ENCODE measurements at regions not wholly inside any gene's neighbourhood (a gene's known extent, or its start where the extent isn't known, plus 50 kb on each side); places are given as distances from the start of the nearest gene placed in this dataset.

DNA sequence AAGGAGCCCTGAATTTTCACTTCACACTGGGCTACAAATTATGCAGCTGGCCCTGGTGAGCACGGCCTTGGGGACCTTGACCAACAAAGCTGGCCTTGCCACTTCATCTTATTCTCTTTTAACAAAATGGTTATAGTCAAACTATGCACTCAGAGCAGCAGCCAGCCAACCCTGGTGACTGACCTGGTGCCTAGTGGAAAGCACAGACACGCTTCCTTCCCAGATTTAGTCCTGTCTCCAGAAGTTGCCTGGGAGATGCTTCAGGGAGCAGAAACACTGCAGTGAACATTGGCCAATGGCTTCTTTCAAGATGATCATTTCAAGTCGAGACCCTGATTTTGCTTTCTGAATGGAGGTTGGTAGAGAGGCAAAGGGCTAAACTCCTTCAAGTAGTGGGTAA, 249.3 kb downstream of the SIPA1L2 start:
- TF ChIP-seq, protein P1, sequence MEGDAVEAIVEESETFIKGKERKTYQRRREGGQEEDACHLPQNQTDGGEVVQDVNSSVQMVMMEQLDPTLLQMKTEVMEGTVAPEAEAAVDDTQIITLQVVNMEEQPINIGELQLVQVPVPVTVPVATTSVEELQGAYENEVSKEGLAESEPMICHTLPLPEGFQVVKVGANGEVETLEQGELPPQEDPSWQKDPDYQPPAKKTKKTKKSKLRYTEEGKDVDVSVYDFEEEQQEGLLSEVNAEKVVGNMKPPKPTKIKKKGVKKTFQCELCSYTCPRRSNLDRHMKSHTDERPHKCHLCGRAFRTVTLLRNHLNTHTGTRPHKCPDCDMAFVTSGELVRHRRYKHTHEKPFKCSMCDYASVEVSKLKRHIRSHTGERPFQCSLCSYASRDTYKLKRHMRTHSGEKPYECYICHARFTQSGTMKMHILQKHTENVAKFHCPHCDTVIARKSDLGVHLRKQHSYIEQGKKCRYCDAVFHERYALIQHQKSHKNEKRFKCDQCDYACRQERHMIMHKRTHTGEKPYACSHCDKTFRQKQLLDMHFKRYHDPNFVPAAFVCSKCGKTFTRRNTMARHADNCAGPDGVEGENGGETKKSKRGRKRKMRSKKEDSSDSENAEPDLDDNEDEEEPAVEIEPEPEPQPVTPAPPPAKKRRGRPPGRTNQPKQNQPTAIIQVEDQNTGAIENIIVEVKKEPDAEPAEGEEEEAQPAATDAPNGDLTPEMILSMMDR (optimal IDR thresholded peaks at IDR 0.05 in 1 of 3, IDR thresholded peaks at IDR 0.05 in 1 of 3, conservative IDR thresholded peaks at IDR 0.05 in 1 of 3; ENCODE audit: extremely low read depth in 1 of 3, insufficient read depth in 2 of 3, low read length in 3 of 3), result no peak
- TF ChIP-seq EZH2 (IDR thresholded peaks at IDR 0.05; ENCODE audit: low read length), result no peak

Data from keratinocyte (primary cell).